Liver (tissue), 3 donors: ENCODE measurements at regions not wholly inside any gene's neighbourhood (a gene's known extent, or its start where the extent isn't known, plus 50 kb on each side); places are given as distances from the start of the nearest gene placed in this dataset.

ENCODE experiments used
- FOXA1 ChIP-seq: IDR thresholded peaks from 2 replicates; pipeline ENCODE4 v1.6.1; 2016; ENCODE audit warnings: antibody characterized with exemption
- GABPA ChIP-seq, 2 donors: IDR thresholded peaks in 1 of 2; conservative IDR thresholded peaks in 1 of 2; 2 replicates each; pipeline ENCODE4 v1.6.1; 2016; ENCODE audit warnings: antibody characterized with exemption in 2 of 2, mild to moderate bottlenecking in 1 of 2, moderate library complexity in 1 of 2
- RAD21 ChIP-seq, 2 donors: IDR thresholded peaks; 2 replicates each; pipeline ENCODE4 v1.6.1; 2016; ENCODE audit warnings: antibody characterized with exemption in 2 of 2, mild to moderate bottlenecking in 2 of 2
- TAF1 ChIP-seq: conservative IDR thresholded peaks from 2 replicates; pipeline ENCODE4 v1.6.1; 2016; ENCODE audit warnings: antibody characterized with exemption, mild to moderate bottlenecking
- YY1 ChIP-seq: IDR thresholded peaks from 2 replicates; pipeline ENCODE4 v1.6.1; 2016; ENCODE audit warnings: antibody characterized with exemption, mild to moderate bottlenecking
- TF ChIP-seq, protein P1 (sequence below): fragments of 150-350 bp; IDR thresholded peaks from 2 replicates; pipeline ENCODE4 v1.5.1; 2017; ENCODE audit warnings: improper control_type of control experiment, low read depth, low read length; ENCODE audit not compliant: missing input control
- TF ChIP-seq, protein P2 (sequence below): IDR thresholded peaks from 2 replicates; pipeline ENCODE4 v1.6.1; 2016; ENCODE audit warnings: antibody characterized with exemption, mild to moderate bottlenecking
- donor health status: healthy.
- donor health status: healthy.

DNA sequence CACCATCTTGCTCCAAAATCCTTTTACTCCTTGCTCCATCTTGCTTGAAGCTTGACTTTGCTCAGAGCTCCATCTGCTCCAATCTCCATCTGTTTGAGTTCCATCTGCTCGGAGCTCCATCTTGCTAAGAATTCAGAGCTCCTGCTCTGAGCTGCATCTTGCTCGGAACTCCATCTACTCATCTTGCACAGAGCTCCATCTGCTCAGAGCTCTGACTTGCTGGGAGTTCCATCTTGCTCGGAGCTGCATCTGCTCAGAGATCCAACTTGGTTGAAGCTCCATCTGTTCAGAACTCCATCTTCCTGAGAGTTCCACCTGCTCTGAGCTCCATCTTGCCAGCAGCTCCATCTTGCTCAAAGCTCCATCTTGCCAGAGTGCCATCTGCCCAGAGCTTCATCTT lies 80.6 kb upstream of the ZNF98 start:
- TF ChIP-seq, protein P1, sequence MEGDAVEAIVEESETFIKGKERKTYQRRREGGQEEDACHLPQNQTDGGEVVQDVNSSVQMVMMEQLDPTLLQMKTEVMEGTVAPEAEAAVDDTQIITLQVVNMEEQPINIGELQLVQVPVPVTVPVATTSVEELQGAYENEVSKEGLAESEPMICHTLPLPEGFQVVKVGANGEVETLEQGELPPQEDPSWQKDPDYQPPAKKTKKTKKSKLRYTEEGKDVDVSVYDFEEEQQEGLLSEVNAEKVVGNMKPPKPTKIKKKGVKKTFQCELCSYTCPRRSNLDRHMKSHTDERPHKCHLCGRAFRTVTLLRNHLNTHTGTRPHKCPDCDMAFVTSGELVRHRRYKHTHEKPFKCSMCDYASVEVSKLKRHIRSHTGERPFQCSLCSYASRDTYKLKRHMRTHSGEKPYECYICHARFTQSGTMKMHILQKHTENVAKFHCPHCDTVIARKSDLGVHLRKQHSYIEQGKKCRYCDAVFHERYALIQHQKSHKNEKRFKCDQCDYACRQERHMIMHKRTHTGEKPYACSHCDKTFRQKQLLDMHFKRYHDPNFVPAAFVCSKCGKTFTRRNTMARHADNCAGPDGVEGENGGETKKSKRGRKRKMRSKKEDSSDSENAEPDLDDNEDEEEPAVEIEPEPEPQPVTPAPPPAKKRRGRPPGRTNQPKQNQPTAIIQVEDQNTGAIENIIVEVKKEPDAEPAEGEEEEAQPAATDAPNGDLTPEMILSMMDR, result no peak
- TF ChIP-seq TAF1 (no peak), YY1 (no peak), FOXA1 (no peak), RAD21 (IDR thresholded peaks at IDR 0.05) (no peak), GABPA (IDR thresholded peaks at IDR 0.05 in 1 of 2, conservative IDR thresholded peaks at IDR 0.05 in 1 of 2) (no peak)
- TF ChIP-seq, protein P2, sequence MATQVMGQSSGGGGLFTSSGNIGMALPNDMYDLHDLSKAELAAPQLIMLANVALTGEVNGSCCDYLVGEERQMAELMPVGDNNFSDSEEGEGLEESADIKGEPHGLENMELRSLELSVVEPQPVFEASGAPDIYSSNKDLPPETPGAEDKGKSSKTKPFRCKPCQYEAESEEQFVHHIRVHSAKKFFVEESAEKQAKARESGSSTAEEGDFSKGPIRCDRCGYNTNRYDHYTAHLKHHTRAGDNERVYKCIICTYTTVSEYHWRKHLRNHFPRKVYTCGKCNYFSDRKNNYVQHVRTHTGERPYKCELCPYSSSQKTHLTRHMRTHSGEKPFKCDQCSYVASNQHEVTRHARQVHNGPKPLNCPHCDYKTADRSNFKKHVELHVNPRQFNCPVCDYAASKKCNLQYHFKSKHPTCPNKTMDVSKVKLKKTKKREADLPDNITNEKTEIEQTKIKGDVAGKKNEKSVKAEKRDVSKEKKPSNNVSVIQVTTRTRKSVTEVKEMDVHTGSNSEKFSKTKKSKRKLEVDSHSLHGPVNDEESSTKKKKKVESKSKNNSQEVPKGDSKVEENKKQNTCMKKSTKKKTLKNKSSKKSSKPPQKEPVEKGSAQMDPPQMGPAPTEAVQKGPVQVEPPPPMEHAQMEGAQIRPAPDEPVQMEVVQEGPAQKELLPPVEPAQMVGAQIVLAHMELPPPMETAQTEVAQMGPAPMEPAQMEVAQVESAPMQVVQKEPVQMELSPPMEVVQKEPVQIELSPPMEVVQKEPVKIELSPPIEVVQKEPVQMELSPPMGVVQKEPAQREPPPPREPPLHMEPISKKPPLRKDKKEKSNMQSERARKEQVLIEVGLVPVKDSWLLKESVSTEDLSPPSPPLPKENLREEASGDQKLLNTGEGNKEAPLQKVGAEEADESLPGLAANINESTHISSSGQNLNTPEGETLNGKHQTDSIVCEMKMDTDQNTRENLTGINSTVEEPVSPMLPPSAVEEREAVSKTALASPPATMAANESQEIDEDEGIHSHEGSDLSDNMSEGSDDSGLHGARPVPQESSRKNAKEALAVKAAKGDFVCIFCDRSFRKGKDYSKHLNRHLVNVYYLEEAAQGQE, result no peak
